ENCODE measurements at regions not wholly inside any gene's neighbourhood (a gene's known extent, or its start where the extent isn't known, plus 50 kb on each side); places are given as distances from the start of the nearest gene placed in this dataset.

- ChIA-PET CTCF (no interaction called here), POLR2A (no interaction called here)
- no peak for DNase-seq (ENCODE audit: low read depth, low spot score)
- no peak overlapping the region for H3K4me3 ChIP-seq (ENCODE audit: low read depth, low read length)
- no peak for TF ChIP-seq CTCF (IDR thresholded peaks at IDR 0.05; ENCODE audit: insufficient read depth, low read length, missing control alignments)
These were observed 127.9 kb upstream of the MON1B start for GRCh38 chr16:77062878-77063675.

- no peak for TF ChIP-seq CTCF (IDR thresholded peaks at IDR 0.05; ENCODE audit: insufficient read depth, low read length, missing control alignments)
These were observed 127.3 kb upstream of the MON1B start for GRCh38 chr16:77063676-77064016.

GRCh38 chr16:77064037-77064436 is 127.0 kb upstream of the MON1B start:
- H3K4me3 ChIP-seq (ENCODE audit: low read depth, low read length): no peak overlapping the region
- no peak for DNase-seq (ENCODE audit: low read depth, low spot score)
- ChIA-PET POLR2A (no interaction called here), CTCF (no interaction called here)
- no peak for TF ChIP-seq CTCF (IDR thresholded peaks at IDR 0.05; ENCODE audit: insufficient read depth, low read length, missing control alignments)

More at GRCh38 chr16:77063676-77064016, 127.3 kb upstream of the MON1B start:
- ChIA-PET POLR2A (no interaction called here), CTCF (no interaction called here)
- H3K4me3 ChIP-seq (ENCODE audit: low read depth, low read length): no peak overlapping the region
- no peak for DNase-seq (ENCODE audit: low read depth, low spot score)

GRCh38 chr16:77066896-77067496 is 124.0 kb upstream of the MON1B start:
- DNase-seq (ENCODE audit: low read depth, low spot score): no peak
- no peak overlapping the region for H3K4me3 ChIP-seq (ENCODE audit: low read depth, low read length)
- ChIA-PET POLR2A (interaction anchor here (0.7 kb wide), 1 partner anchor 614 kb away, joined by 3 read pairs; no protein-coding TSS in a partner anchor), CTCF (no interaction called here)
- no peak for TF ChIP-seq CTCF (IDR thresholded peaks at IDR 0.05; ENCODE audit: insufficient read depth, low read length, missing control alignments)

- no peak for TF ChIP-seq CTCF (IDR thresholded peaks at IDR 0.05; ENCODE audit: insufficient read depth, low read length, missing control alignments)
- DNase-seq (ENCODE audit: low read depth, low spot score): no peak
- no peak overlapping the region for H3K4me3 ChIP-seq (ENCODE audit: low read depth, low read length)
- ChIA-PET POLR2A (no interaction called here), CTCF (no interaction called here)
These were observed 123.1 kb upstream of the MON1B start for GRCh38 chr16:77067900-77068299.

- no peak for DNase-seq (ENCODE audit: low read depth, low spot score)
- CTCF ChIA-PET: no interaction called here
- POLR2A ChIA-PET: no interaction called here
- no peak overlapping the region for H3K4me3 ChIP-seq (ENCODE audit: low read depth, low read length)
- TF ChIP-seq CTCF (IDR thresholded peaks at IDR 0.05; ENCODE audit: insufficient read depth, low read length, missing control alignments): no peak
These were observed 122.6 kb upstream of the MON1B start for GRCh38 chr16:77068402-77068801.
